ENCODE measurements at regions not wholly inside any gene's neighbourhood (a gene's known extent, or its start where the extent isn't known, plus 50 kb on each side); places are given as distances from the start of the nearest gene placed in this dataset.

DNA sequence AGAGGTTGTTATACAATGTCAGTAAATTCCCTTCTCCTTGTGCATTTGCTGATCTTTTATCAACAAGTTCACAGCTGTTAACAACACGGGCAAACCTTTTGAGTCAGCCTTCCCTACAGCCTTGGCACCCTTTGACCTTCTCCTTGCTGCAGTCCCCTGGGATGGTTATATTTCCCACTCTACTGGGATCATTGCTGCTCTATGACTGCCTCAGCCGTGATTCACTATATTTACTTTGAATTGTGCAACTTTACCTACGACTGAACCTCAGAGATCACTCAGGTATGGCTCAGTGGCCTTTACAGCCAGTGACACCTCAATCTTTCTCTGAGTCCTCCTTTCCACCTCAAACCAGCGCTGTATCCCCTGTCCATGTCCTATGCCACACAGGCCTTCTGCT is 1293.3 kb downstream of the EPHA7 start:
- peak; percentile 76 for DNase-seq (ENCODE audit: low spot score)
- TF ChIP-seq, protein P1, sequence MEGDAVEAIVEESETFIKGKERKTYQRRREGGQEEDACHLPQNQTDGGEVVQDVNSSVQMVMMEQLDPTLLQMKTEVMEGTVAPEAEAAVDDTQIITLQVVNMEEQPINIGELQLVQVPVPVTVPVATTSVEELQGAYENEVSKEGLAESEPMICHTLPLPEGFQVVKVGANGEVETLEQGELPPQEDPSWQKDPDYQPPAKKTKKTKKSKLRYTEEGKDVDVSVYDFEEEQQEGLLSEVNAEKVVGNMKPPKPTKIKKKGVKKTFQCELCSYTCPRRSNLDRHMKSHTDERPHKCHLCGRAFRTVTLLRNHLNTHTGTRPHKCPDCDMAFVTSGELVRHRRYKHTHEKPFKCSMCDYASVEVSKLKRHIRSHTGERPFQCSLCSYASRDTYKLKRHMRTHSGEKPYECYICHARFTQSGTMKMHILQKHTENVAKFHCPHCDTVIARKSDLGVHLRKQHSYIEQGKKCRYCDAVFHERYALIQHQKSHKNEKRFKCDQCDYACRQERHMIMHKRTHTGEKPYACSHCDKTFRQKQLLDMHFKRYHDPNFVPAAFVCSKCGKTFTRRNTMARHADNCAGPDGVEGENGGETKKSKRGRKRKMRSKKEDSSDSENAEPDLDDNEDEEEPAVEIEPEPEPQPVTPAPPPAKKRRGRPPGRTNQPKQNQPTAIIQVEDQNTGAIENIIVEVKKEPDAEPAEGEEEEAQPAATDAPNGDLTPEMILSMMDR (conservative IDR thresholded peaks at IDR 0.05; ENCODE audit: low read depth): no peak
- peak overlapping the region; percentile 74 for H3K27ac ChIP-seq
- ChIA-PET CTCF (interaction anchor here (0.6 kb wide), 1 partner anchor 1518 kb away, joined by 3 read pairs; no protein-coding TSS in a partner anchor), POLR2A (ENCODE audit: low non-redundant PET) (no interaction called here)

DNA sequence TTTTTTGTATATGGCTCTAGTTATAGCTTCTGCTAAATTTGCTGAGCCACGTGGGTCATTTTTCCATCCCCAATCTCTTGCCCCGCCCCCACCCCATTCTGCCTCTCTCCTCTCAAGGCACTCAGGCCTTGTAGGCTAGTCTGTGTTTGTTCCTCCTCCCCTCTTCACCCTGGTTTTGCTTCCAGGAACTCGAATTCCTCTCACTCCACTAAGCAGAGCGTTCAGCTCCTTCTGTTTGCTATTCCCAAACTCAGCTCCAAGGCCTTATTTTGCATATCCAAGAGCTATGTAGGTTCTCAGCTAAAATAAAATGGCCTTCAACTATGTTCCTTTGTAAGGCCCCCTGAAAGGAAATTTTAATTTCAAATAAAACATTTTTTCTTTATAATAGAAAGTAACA is 1293.7 kb downstream of the EPHA7 start:
- ChIA-PET CTCF (interaction anchor here (0.5 to 0.6 kb wide), 2 partner anchors 146 to 1518 kb away, joined by 3 read pairs; no protein-coding TSS in a partner anchor), POLR2A (ENCODE audit: low non-redundant PET) (no interaction called here)
- H3K27ac ChIP-seq: peak overlapping the region; percentile 74
- TF ChIP-seq, protein P1 (conservative IDR thresholded peaks at IDR 0.05; ENCODE audit: low read depth): no peak
- no peak for DNase-seq (ENCODE audit: low spot score)

DNA sequence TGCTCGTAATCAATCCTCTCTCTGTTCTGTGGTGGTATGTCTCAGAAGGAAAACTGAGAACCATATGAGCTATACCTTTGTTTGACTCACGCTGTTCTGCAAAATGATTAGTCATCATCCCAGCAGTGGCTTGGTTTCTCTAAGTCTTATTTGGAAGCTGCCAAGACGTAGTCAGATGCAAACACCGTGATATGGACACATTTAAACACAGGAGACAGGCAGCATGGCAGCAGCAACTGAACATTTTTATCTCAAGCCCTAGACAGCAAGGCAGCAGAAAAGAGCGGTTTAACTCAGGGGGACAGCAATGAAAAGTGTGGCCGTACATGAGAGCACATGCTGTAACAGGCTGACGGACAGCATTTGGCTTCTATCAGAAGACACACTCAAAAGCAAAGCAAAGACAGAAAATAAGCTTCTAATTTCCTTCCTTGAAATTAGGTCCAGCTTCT is 1295.1 kb downstream of the EPHA7 start:
- peak overlapping the region; percentile 74 for H3K27ac ChIP-seq
- CTCF ChIA-PET: interaction anchor here (0.6 kb wide), 2 partner anchors 183 to 898 kb away, joined by 4 to 5 read pairs; no protein-coding TSS in a partner anchor
- TF ChIP-seq, protein P1 (conservative IDR thresholded peaks at IDR 0.05; ENCODE audit: low read depth): no peak
- peak; percentile 55 for DNase-seq (ENCODE audit: low spot score)
- POLR2A ChIA-PET (ENCODE audit: low non-redundant PET): no interaction called here

DNA sequence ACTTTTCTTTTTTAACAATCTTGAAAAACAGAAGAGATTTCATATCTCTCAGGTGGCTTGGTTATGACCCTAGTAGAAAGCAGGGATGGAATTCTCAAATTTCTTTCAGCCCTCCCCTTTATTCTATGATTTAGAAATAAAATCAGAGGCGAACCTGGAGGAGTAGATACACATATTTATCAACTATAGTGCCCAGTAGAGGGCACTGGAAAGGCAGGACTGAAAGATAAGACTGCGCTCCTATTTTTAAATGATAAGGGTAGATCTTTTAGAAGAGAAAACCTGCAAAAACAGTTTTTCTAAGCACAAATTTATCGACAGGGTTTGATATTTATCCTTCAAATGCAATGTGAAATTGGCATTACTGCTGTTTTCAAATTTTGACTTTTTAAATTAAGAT is 1296.6 kb downstream of the EPHA7 start:
- H3K27ac ChIP-seq: no peak overlapping the region
- TF ChIP-seq, protein P1 (conservative IDR thresholded peaks at IDR 0.05; ENCODE audit: low read depth): no peak
- no peak for DNase-seq (ENCODE audit: low spot score)
- ChIA-PET CTCF (no interaction called here), POLR2A (ENCODE audit: low non-redundant PET) (no interaction called here)

DNA sequence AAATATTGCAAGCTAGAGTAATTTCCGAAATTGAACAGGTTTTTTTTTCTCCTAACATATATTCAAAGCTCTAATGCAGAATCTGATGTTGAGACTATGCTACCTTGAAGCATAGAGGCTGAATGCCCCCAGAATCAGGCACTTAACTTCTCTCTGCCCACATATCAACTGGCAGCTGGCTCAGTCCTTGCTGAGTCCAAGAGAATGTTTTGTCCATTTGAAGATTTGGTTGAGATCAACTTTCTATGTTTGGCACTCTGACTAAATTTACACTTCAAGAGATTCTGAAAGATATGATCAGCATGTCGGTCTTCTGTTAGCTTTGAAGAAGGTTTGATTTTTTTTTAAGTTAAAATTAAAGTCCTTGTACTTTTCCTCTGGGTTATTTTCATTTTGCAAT is 1298.1 kb downstream of the EPHA7 start:
- TF ChIP-seq, protein P1 (conservative IDR thresholded peaks at IDR 0.05; ENCODE audit: low read depth): no peak
- ChIA-PET CTCF (interaction anchor here (0.6 to 0.8 kb wide), 2 partner anchors 11 to 689 kb away, joined by 3 to 7 read pairs; no protein-coding TSS in a partner anchor), POLR2A (ENCODE audit: low non-redundant PET) (interaction anchor here (0.6 kb wide), 1 partner anchor 645 kb away, joined by 3 read pairs; no protein-coding TSS in a partner anchor)
- H3K27ac ChIP-seq: peak overlapping the region; percentile 96
- no peak for DNase-seq (ENCODE audit: low spot score)

DNA sequence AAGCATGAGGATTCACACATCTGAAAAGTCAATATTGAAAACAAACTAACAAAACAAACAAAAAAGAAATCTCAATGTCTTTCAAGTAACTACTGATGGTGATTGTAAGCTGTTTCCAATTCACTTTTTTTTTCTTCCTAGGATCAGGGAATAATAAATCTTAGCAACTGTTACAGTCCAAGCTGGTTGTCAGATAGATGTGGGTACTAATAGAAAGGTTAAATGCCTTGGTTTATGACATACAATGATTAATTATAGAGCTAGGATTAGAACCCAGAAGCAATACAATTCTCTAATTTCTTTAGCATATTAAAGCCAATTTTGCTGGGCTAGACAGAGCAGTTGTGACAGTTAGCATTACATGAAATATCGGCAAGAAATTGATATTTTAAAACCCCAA is 1301.6 kb downstream of the EPHA7 start:
- ChIA-PET CTCF (no interaction called here), POLR2A (ENCODE audit: low non-redundant PET) (no interaction called here)
- TF ChIP-seq, protein P1 (conservative IDR thresholded peaks at IDR 0.05; ENCODE audit: low read depth): no peak
- no peak overlapping the region for H3K27ac ChIP-seq
- DNase-seq (ENCODE audit: low spot score): no peak
